H1 (cell line): ENCODE measurements at regions not wholly inside any gene's neighbourhood (a gene's known extent, or its start where the extent isn't known, plus 50 kb on each side); places are given as distances from the start of the nearest gene placed in this dataset.

Source experiments
- CTCF ChIA-PET: fragments of 300-600 bp; sonication (Branson Sonifier 250); formaldehyde crosslinking; loops from one replicate; lab custom pipeline; 2021; ENCODE audit not compliant: partially characterized antibody; lab: Charles Lee
- POLR2A ChIA-PET: fragments of 300-600 bp; sonication (Branson Sonifier 250); formaldehyde crosslinking; loops from one replicate; lab custom pipeline; 2021; ENCODE audit warnings: inconsistent platforms; ENCODE audit not compliant: partially characterized antibody; lab: Charles Lee
- DNase-seq, 2 experiments: peaks; one replicate each; pipeline versions ENCODE4 v3.0.0 to v3.0.0-alpha.2; 2010 to 2022; ENCODE audit warnings: low spot score in 2 of 2, low read depth in 1 of 2, mixed read lengths in 1 of 2
- FAIRE-seq: peaks from 2 replicates; lab custom pipeline; 2011; peaks lifted over from hg19 to GRCh38; lab: Jason Lieb, UNC
- H2AFZ ChIP-seq: 2 replicates; pipeline ENCODE4 v1.8.1; 2012; ENCODE audit warnings: low read length, inconsistent platforms
- H2AK5ac ChIP-seq: 2 replicates; pipeline ENCODE4 v1.6.1; 2013; ENCODE audit warnings: low read depth, low read length
- H2BK120ac ChIP-seq: replicated peaks from 2 replicates; pipeline ENCODE3; 2013; ENCODE audit warnings: low read depth, low read length, inconsistent platforms
- H2BK12ac ChIP-seq: 2 replicates; pipeline ENCODE4 v1.6.1; 2013; ENCODE audit warnings: low read depth, low read length
- H2BK15ac ChIP-seq: 2 replicates; pipeline ENCODE4 v1.6.1; 2013; ENCODE audit warnings: low read length
- H2BK20ac ChIP-seq: 2 replicates; pipeline ENCODE4 v1.6.1; 2013; ENCODE audit warnings: low read length
- H2BK5ac ChIP-seq: 2 replicates; pipeline ENCODE4 v1.6.1; 2013; ENCODE audit warnings: low read depth, low read length
- H3K14ac ChIP-seq: 2 replicates; pipeline ENCODE4 v1.6.1; 2013; ENCODE audit warnings: inconsistent platforms; ENCODE audit not compliant: insufficient read length
- H3K18ac ChIP-seq: 2 replicates; pipeline ENCODE4 v1.6.1; 2013; ENCODE audit warnings: low read length; ENCODE audit errors: extremely low read depth
- H3K23ac ChIP-seq: 2 replicates; pipeline ENCODE4 v1.6.1; 2013; ENCODE audit warnings: inconsistent platforms; ENCODE audit not compliant: insufficient read length
- H3K23me2 ChIP-seq: 2 replicates; pipeline ENCODE4 v1.6.1; 2013; ENCODE audit warnings: low read depth, low read length
- H3K27ac ChIP-seq: 2 replicates; pipeline ENCODE4 v1.6.1; 2011; ENCODE audit warnings: low read depth, low read length, inconsistent platforms
- H3K27me3 ChIP-seq, 4 experiments: replicated peaks in 1 of 4; 1 replicate in 1 of 4; 2 replicates in 3 of 4; pipeline versions ENCODE4 v1.6.1 to v1.8.1; 2011 to 2013; ENCODE audit warnings: low read length in 3 of 4, mild to moderate bottlenecking in 3 of 4, inconsistent platforms in 2 of 4, mixed read lengths in 2 of 4, moderate library complexity in 1 of 4; ENCODE audit not compliant: control insufficient read depth in 3 of 4, insufficient read depth in 3 of 4; ENCODE audit errors: extremely low read depth in 1 of 4
- H3K36me3 ChIP-seq, 4 experiments: 2 replicates each; pipeline versions ENCODE4 v1.6.1 to v1.8.1; 2011 to 2013; ENCODE audit warnings: mild to moderate bottlenecking in 4 of 4, low read length in 3 of 4, moderate library complexity in 2 of 4, control low read depth in 1 of 4, inconsistent platforms in 1 of 4; ENCODE audit not compliant: insufficient read depth in 4 of 4, control insufficient read depth in 2 of 4
- H3K4ac ChIP-seq: replicated peaks from 2 replicates; pipeline ENCODE3; 2013; ENCODE audit warnings: low read length, low read depth, mixed read lengths, inconsistent platforms; ENCODE audit not compliant: insufficient read length
- H3K4me1 ChIP-seq, 4 experiments: replicated peaks in 1 of 4; 1 replicate in 1 of 4; 2 replicates in 3 of 4; pipeline versions ENCODE4 v1.6.1 to v1.8.1; 2011 to 2013; ENCODE audit warnings: low read length in 3 of 4, inconsistent platforms in 2 of 4, mixed read lengths in 1 of 4; ENCODE audit not compliant: insufficient read depth in 4 of 4, control insufficient read depth in 3 of 4
- H3K4me2 ChIP-seq, 2 experiments: 2 replicates each; pipeline versions ENCODE4 v1.6.1 to v1.8.1; 2011 to 2013; ENCODE audit warnings: low read depth in 2 of 2, low read length in 2 of 2, control low read depth in 1 of 2, inconsistent platforms in 1 of 2, mild to moderate bottlenecking in 1 of 2; ENCODE audit not compliant: insufficient read depth in 1 of 2
- H3K4me3 ChIP-seq, 4 experiments: fragments of 200-600, 300-600 bp in 1 of 4; sonication (generic), shearing (Covaris generic), sonication (Bioruptor Twin) in 1 of 4; 2 replicates each; pipeline versions ENCODE4 v1.5.1 to v1.8.1; 2011 to 2016; ENCODE audit warnings: low read length in 4 of 4, low read depth in 3 of 4, control low read depth in 2 of 4, inconsistent platforms in 2 of 4, mild to moderate bottlenecking in 2 of 4, mixed read lengths in 1 of 4, moderate library complexity in 1 of 4; ENCODE audit not compliant: insufficient read depth in 2 of 4; ENCODE audit errors: extremely low read depth in 1 of 4
- H3K56ac ChIP-seq: replicated peaks from 2 replicates; pipeline ENCODE3; 2013; ENCODE audit warnings: low read depth, mild to moderate bottlenecking, mixed read lengths, low read length, inconsistent platforms; ENCODE audit not compliant: insufficient read length
- H3K79me1 ChIP-seq: 2 replicates; pipeline ENCODE4 v1.6.1; 2013; ENCODE audit warnings: low read depth, low read length, control low read depth
- H3K79me2 ChIP-seq, 2 experiments: 2 replicates each; pipeline versions ENCODE4 v1.6.1 to v1.8.1; 2012 to 2013; ENCODE audit warnings: low read length in 2 of 2, mild to moderate bottlenecking in 2 of 2, inconsistent platforms in 1 of 2; ENCODE audit not compliant: insufficient read depth in 2 of 2, control insufficient read depth in 1 of 2
- H3K9ac ChIP-seq, 4 experiments: replicated peaks in 1 of 4; 1 replicate in 1 of 4; 2 replicates in 3 of 4; pipeline versions ENCODE4 v1.6.1 to v1.8.1; 2011 to 2013; ENCODE audit warnings: low read depth in 3 of 4, low read length in 3 of 4, control low read depth in 2 of 4, mild to moderate bottlenecking in 2 of 4, moderate library complexity in 2 of 4, inconsistent platforms in 1 of 4; ENCODE audit errors: extremely low read depth in 1 of 4
- H3K9me3 ChIP-seq, 2 experiments: 2 replicates each; pipeline versions ENCODE4 v1.6.1 to v1.8.1; 2012 to 2013; ENCODE audit warnings: mild to moderate bottlenecking in 2 of 2, moderate library complexity in 2 of 2, control low read depth in 1 of 2, inconsistent platforms in 1 of 2, low read depth in 1 of 2, low read length in 1 of 2, mixed read lengths in 1 of 2; ENCODE audit not compliant: insufficient read depth in 2 of 2
- H4K20me1 ChIP-seq, 2 experiments: replicated peaks in 1 of 2; 2 replicates each; pipeline versions ENCODE3 to v1.8.1; 2011 to 2013; ENCODE audit warnings: inconsistent platforms in 2 of 2, low read length in 2 of 2, mild to moderate bottlenecking in 1 of 2; ENCODE audit not compliant: insufficient read depth in 2 of 2, control insufficient read depth in 1 of 2
- H4K5ac ChIP-seq: 2 replicates; pipeline ENCODE4 v1.6.1; 2013; ENCODE audit warnings: low read length, low read depth, mixed read lengths, inconsistent platforms; ENCODE audit not compliant: insufficient read length
- H4K8ac ChIP-seq: 2 replicates; pipeline ENCODE4 v1.8.0; 2013; ENCODE audit warnings: mild to moderate bottlenecking, moderate library complexity, low read length, inconsistent platforms; ENCODE audit not compliant: insufficient read depth; ENCODE audit errors: extremely low read depth
- H4K91ac ChIP-seq: replicated peaks from 2 replicates; pipeline ENCODE3; 2013; ENCODE audit warnings: low read length, mixed read lengths, inconsistent platforms; ENCODE audit not compliant: insufficient read length
- CBX5 ChIP-seq: fragments of 300-800, 300-1000 bp; sonication (generic); IDR thresholded peaks from 2 replicates; pipeline ENCODE4 v1.7.1; 2016; ENCODE audit warnings: antibody characterized with exemption, low read length, low read depth
- POU5F1 ChIP-seq: IDR thresholded peaks from 2 replicates; pipeline ENCODE4 v1.6.1; 2011; ENCODE audit warnings: low read depth, mild to moderate bottlenecking, low read length, moderate library complexity
- WGBS, 2 experiments: shearing (Covaris generic) in 1 of 2; methylation state at CpG; one replicate each; pipeline versions ENCODE4 v1.1.6 to v1.1.7; 2013 to 2015; ENCODE audit warnings: low lambda C conversion rate in 2 of 2, mixed read lengths in 2 of 2, inconsistent platforms in 1 of 2, low coverage in 1 of 2, missing lambda C conversion rate in 1 of 2; ENCODE audit not compliant: insufficient replicate concordance in 2 of 2, insufficient coverage in 1 of 2, insufficient read length in 1 of 2; ENCODE audit errors: extremely low coverage in 1 of 2, missing lambda C conversion rate in 1 of 2; 5-methylcytosine and 5-hydroxymethylcytosine counted together

DNA sequence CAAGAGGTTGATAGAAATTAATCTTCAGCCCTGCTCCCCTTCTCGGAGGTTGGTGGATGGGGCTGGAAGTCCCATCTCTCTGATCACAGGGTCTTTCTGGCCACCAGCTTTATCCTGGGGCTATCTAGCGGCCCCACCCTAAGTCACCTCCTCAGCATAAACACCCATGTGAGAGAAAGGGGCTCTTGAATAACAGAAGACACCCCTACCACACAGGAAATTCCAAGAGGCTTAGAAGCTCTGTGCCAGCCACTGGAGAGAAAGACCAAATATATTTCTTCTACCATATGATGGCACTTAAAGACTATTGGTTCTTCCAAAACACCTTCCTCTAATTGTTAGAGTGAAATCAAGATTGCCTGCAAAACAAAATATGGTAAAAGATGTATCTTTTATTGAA is 219.7 kb downstream of the VAPA start:
- H3K18ac ChIP-seq: no peak overlapping the region
- H4K5ac ChIP-seq: no peak overlapping the region
- no peak overlapping the region for H2BK5ac ChIP-seq
- H3K14ac ChIP-seq: no peak overlapping the region
- no peak overlapping the region for H4K91ac ChIP-seq
- H3K9ac ChIP-seq: no peak overlapping the region; a peak in 1 of 7 replicates
- H3K4me3 ChIP-seq: no peak overlapping the region
- peaks cover 7% of the 10 kb centered on the region for H3K23me2 ChIP-seq
- no peaks in the 10 kb centered on the region for H3K79me2 ChIP-seq
- no peak overlapping the region; the same call in 1 of the 2 replicates for H4K8ac ChIP-seq
- H3K36me3 ChIP-seq: no peaks in the 10 kb centered on the region
- no peak overlapping the region for H2BK15ac ChIP-seq
- peaks cover 0 to 10% (median 0%) of the 10 kb centered on the region in 4 experiments; a peak in 4 of 7 replicates for H3K27me3 ChIP-seq
- no peak overlapping the region for H3K4ac ChIP-seq
- H3K56ac ChIP-seq: no peak overlapping the region
- H3K27ac ChIP-seq: no peak overlapping the region
- WGBS, 2 experiments: 96% methylated on average over 2 of the region's 2 CpGs; no CpG with 5 or more reads in 1 of the 2 experiments
- H3K79me1 ChIP-seq: no peaks in the 10 kb centered on the region
- ChIA-PET CTCF (interaction anchor here (0.7 to 1.9 kb wide), 8 partner anchors 11 to 182 kb away, joined by 3 to 8 read pairs (median 4); no protein-coding TSS in a partner anchor), POLR2A (no interaction called here)
- H3K4me1 ChIP-seq: peaks cover 0 to 6% (median 1%) of the 10 kb centered on the region in 4 experiments; a peak in 3 of 7 replicates
- TF ChIP-seq CBX5 (no peak), POU5F1 (no peak)
- H3K4me2 ChIP-seq: no peak overlapping the region
- H2BK20ac ChIP-seq: no peak overlapping the region
- DNase-seq (no peak), FAIRE-seq (no peak)
- H3K23ac ChIP-seq: no peak overlapping the region
- H2AK5ac ChIP-seq: no peak overlapping the region
- no peak overlapping the region for H2BK12ac ChIP-seq
- H3K9me3 ChIP-seq: no peaks in the 10 kb centered on the region
- no peak overlapping the region for H2AFZ ChIP-seq
- H2BK120ac ChIP-seq: no peak overlapping the region
- no peaks in the 10 kb centered on the region for H4K20me1 ChIP-seq
